Fibroblast of lung (primary cell): ENCODE measurements at regions not wholly inside any gene's neighbourhood (a gene's known extent, or its start where the extent isn't known, plus 50 kb on each side); places are given as distances from the start of the nearest gene placed in this dataset.

ENCODE experiments used
- DNase-seq, 2 donors: peaks; one replicate each; pipeline versions ENCODE4 v3.0.0 to v3.0.0-alpha.2; 2010; ENCODE audit warnings: low read depth in 2 of 2
- H2AFZ ChIP-seq: 2 replicates; pipeline ENCODE4 v1.5.1; 2012; ENCODE audit warnings: low read length, control low read depth, inconsistent platforms
- H3K27ac ChIP-seq: 2 replicates; pipeline ENCODE4 v1.5.1; 2011; ENCODE audit warnings: low read length, control low read depth; ENCODE audit not compliant: insufficient read depth
- H3K27me3 ChIP-seq: 2 replicates; pipeline ENCODE4 v1.5.1; 2011; ENCODE audit warnings: mild to moderate bottlenecking, low read length; ENCODE audit not compliant: control insufficient read depth, insufficient read depth
- H3K36me3 ChIP-seq: 2 replicates; pipeline ENCODE4 v1.5.1; 2011; ENCODE audit warnings: low read length; ENCODE audit not compliant: control insufficient read depth, insufficient read depth
- H3K4me1 ChIP-seq: 2 replicates; pipeline ENCODE4 v1.5.1; 2011; ENCODE audit warnings: low read length; ENCODE audit not compliant: control insufficient read depth, insufficient read depth; ENCODE audit errors: extremely low read depth
- H3K4me2 ChIP-seq: 2 replicates; pipeline ENCODE4 v1.5.1; 2011; ENCODE audit warnings: low read length, control low read depth; ENCODE audit not compliant: insufficient read depth; ENCODE audit errors: extremely low read depth
- H3K4me3 ChIP-seq, 4 experiments: fragments of 200-600 bp in 1 of 4; sonication (generic) in 1 of 4; replicated peaks in 1 of 4; 2 replicates each; pipeline ENCODE4 v1.5.1; 2011 to 2016; ENCODE audit warnings: low read length in 4 of 4, low read depth in 3 of 4, mild to moderate bottlenecking in 3 of 4, control low read depth in 2 of 4, inconsistent platforms in 1 of 4, mixed read lengths in 1 of 4; ENCODE audit not compliant: insufficient read depth in 1 of 4; ENCODE audit errors: control extremely low read depth in 1 of 4
- H3K79me2 ChIP-seq: 2 replicates; pipeline ENCODE4 v1.5.1; 2012; ENCODE audit warnings: mild to moderate bottlenecking, low read length, inconsistent platforms; ENCODE audit not compliant: control insufficient read depth, insufficient read depth
- H3K9ac ChIP-seq: 2 replicates; pipeline ENCODE4 v1.5.1; 2011; ENCODE audit warnings: mild to moderate bottlenecking, low read length, control low read depth; ENCODE audit not compliant: insufficient read depth
- H3K9me3 ChIP-seq: 2 replicates; pipeline ENCODE4 v1.5.1; 2012; ENCODE audit warnings: low read depth, low read length; ENCODE audit not compliant: control insufficient read depth, insufficient read depth
- H4K20me1 ChIP-seq: 2 replicates; pipeline ENCODE4 v1.5.1; 2011; ENCODE audit warnings: low read length; ENCODE audit not compliant: control insufficient read depth, insufficient read depth; ENCODE audit errors: extremely low read depth
- CTCF ChIP-seq, 2 donors: IDR thresholded peaks in 1 of 2; conservative IDR thresholded peaks in 1 of 2; 1 replicate in 1 of 2; 2 replicates in 1 of 2; pipeline ENCODE4 v1.5.1; 2011 to 2012; ENCODE audit warnings: low read length in 2 of 2, control low read depth in 1 of 2, inconsistent platforms in 1 of 2, low read depth in 1 of 2, mild to moderate bottlenecking in 1 of 2
- EZH2 ChIP-seq: IDR thresholded peaks from 2 replicates; pipeline ENCODE4 v1.5.1; 2012; ENCODE audit warnings: low read length, control low read depth, mild to moderate bottlenecking; ENCODE audit errors: missing control alignments

- H3K27me3 ChIP-seq, result no peaks in the 10 kb centered on the region
- no peaks in the 10 kb centered on the region for H3K79me2 ChIP-seq
- no peaks in the 10 kb centered on the region for H3K9me3 ChIP-seq
- H3K4me2 ChIP-seq, result peak overlapping the region; percentile 26
- no peak overlapping the region for H3K4me3 ChIP-seq
- no peak overlapping the region for H3K9ac ChIP-seq
- H3K36me3 ChIP-seq, result no peaks in the 10 kb centered on the region
- no peak overlapping the region for H2AFZ ChIP-seq
- no peaks in the 10 kb centered on the region for H4K20me1 ChIP-seq
- peak; percentile 96 to 99 for DNase-seq
- peaks cover 16% of the 10 kb centered on the region for H3K4me1 ChIP-seq
- TF ChIP-seq EZH2 (no peak), CTCF (conservative IDR thresholded peaks at IDR 0.05 in 1 of 2, IDR thresholded peaks at IDR 0.05 in 1 of 2; ENCODE audit: low read depth in 1 of 2, low read length in 2 of 2) (peak; percentile 4 to 10)
- H3K27ac ChIP-seq, result peak overlapping the region; percentile 30
Observed at GRCh38 chr2:12320991-12321641, 395.6 kb upstream of the TRIB2 start.

GRCh38 chr2:12321886-12322285 lies 394.9 kb upstream of the TRIB2 start:
- peak overlapping the region; percentile 29 for H3K4me2 ChIP-seq
- H3K79me2 ChIP-seq, result no peaks in the 10 kb centered on the region
- H3K9me3 ChIP-seq, result no peaks in the 10 kb centered on the region
- no peaks in the 10 kb centered on the region for H3K36me3 ChIP-seq
- H2AFZ ChIP-seq, result no peak overlapping the region
- TF ChIP-seq EZH2, result no peak
- no peak for TF ChIP-seq CTCF (conservative IDR thresholded peaks at IDR 0.05 in 1 of 2, IDR thresholded peaks at IDR 0.05 in 1 of 2; ENCODE audit: low read depth in 1 of 2, low read length in 2 of 2)
- no peak overlapping the region for H3K4me3 ChIP-seq
- peak; percentile 39 to 77 for DNase-seq
- H3K4me1 ChIP-seq, result peaks cover 16% of the 10 kb centered on the region
- H3K9ac ChIP-seq, result no peak overlapping the region
- H4K20me1 ChIP-seq, result no peaks in the 10 kb centered on the region
- no peaks in the 10 kb centered on the region for H3K27me3 ChIP-seq
- H3K27ac ChIP-seq, result no peak overlapping the region

- Histone ChIP-seq H3K4me3 (no peak overlapping the region), H2AFZ (no peak overlapping the region), H3K9ac (no peak overlapping the region), H3K27ac (no peak overlapping the region), H3K79me2 (no peaks in the 10 kb centered on the region), H3K9me3 (no peaks in the 10 kb centered on the region), H3K4me1 (peaks cover 8% of the 10 kb centered on the region), H3K4me2 (no peak overlapping the region), H3K27me3 (no peaks in the 10 kb centered on the region), H3K36me3 (no peaks in the 10 kb centered on the region), H4K20me1 (no peaks in the 10 kb centered on the region)
- TF ChIP-seq EZH2, result no peak
- no peak for TF ChIP-seq CTCF (conservative IDR thresholded peaks at IDR 0.05 in 1 of 2, IDR thresholded peaks at IDR 0.05 in 1 of 2; ENCODE audit: low read depth in 1 of 2, low read length in 2 of 2)
- peak; percentile 45 to 85 for DNase-seq
Observed at GRCh38 chr2:12325806-12326205, 390.9 kb upstream of the TRIB2 start.
